ENCODE measurements at regions not wholly inside any gene's neighbourhood (a gene's known extent, or its start where the extent isn't known, plus 50 kb on each side); places are given as distances from the start of the nearest gene placed in this dataset.
"Not testable (repeated sequence)": the region's sequence is repeated elsewhere in the genome, so short reads cannot be mapped to it uniquely, and the experiment has no call there.

DNA sequence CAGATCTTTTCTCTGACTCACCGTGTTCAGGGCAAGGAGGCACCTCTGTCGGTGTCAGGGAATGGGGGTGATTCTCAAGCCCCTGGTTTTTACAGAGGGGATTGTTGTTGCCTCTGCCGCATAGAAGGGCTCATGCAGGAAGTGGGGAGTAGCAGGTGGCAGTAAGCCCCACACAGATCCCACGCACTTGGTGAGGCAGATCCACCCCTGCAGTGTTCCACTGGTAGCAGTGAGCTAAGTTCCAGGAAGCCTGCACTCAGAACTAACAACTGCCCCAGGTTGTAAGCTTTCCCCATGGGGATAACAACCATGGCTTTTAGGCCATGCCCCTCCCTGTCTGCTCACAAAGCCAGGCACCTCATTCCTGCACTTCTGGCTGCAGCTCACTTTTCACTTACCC, 149.1 kb downstream of the SPIN4 start:
- TF ChIP-seq EZH2 (IDR thresholded peaks at IDR 0.05; ENCODE audit: borderline replicate concordance, low read length), result not testable (repeated sequence)
- TF ChIP-seq, protein P1, sequence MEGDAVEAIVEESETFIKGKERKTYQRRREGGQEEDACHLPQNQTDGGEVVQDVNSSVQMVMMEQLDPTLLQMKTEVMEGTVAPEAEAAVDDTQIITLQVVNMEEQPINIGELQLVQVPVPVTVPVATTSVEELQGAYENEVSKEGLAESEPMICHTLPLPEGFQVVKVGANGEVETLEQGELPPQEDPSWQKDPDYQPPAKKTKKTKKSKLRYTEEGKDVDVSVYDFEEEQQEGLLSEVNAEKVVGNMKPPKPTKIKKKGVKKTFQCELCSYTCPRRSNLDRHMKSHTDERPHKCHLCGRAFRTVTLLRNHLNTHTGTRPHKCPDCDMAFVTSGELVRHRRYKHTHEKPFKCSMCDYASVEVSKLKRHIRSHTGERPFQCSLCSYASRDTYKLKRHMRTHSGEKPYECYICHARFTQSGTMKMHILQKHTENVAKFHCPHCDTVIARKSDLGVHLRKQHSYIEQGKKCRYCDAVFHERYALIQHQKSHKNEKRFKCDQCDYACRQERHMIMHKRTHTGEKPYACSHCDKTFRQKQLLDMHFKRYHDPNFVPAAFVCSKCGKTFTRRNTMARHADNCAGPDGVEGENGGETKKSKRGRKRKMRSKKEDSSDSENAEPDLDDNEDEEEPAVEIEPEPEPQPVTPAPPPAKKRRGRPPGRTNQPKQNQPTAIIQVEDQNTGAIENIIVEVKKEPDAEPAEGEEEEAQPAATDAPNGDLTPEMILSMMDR (conservative IDR thresholded peaks at IDR 0.05 in 1 of 2, IDR thresholded peaks at IDR 0.05 in 1 of 2; ENCODE audit: extremely low read depth in 1 of 2, insufficient read depth in 1 of 2, low read depth in 1 of 2, low read length in 2 of 2), result not testable (repeated sequence)

Data from mammary epithelial cell (primary cell).